ENCODE measurements at regions not wholly inside any gene's neighbourhood (a gene's known extent, or its start where the extent isn't known, plus 50 kb on each side); places are given as distances from the start of the nearest gene placed in this dataset.

DNA sequence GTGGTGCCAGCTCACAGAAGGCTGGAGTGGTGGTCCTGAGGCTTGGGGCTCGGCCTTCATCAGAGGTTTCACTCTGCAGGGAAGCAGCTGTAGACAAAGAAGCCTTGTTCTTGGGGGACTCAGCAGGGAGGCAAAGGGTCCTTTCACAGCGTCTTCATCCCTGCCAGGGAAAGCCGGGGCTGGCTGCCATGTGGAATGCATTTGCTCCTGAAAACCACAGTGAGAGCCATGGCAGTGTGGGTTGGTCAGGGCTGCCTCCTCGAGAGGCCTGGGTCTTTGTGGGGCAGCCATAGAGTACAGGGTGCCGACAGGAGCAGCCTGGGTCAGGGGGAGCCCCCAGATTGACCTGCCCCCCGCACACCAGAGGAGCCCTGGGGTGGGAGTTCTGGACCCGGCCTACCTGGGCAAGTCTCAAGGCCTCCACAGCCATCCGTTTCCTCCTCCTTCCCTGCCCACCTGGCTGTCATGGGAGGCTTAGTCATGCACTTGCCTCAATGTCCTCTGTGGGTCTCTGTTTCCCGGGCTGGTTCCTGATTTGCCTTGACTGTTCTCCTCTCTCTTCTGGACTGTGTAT, 144.0 kb downstream of the CDC5L start:
- no peak for DNase-seq (ENCODE audit: low read depth in 2 of 2)

DNA sequence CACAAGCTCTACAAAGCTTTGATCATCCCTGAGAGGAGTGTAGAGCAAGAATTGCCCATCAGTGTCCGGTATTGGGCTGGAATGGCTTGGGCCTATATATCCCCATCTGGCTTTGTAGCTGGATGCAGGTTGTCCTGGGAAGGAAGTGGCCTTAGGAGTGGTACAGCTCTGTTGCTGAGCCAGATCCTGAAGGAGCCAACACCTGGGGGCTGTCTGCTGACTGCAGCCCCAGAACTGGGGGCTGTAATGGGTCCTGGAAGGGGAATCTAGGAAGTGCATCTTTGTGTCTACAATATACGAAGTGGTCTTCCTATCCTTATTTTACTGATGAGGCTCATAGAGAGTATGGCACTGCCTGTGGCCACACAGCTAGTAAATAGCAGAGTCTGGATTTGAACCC, 145.9 kb downstream of the CDC5L start:
- DNase-seq (ENCODE audit: low read depth in 2 of 2): no peak

DNA sequence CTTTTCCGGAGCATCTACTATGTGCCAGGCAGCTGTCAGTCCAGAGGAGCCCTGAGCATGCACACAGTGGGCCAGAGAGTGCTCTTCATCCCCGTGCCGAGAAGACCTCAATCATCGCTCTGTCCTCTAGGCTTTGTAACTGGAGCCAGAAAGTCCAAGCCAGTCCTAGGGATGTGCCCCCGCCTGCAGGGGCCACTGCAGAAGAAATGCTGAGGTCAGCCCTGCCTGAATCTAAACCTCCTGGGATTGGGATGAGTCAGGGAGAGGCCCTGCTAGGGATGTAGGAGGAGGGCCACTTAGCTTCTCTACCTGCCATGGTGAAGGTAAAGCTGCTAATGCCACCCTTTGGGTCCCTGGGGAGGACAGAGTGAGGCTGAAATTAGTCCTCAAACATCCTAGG, 146.8 kb downstream of the CDC5L start:
- DNase-seq (ENCODE audit: low read depth in 2 of 2): no peak

DNA sequence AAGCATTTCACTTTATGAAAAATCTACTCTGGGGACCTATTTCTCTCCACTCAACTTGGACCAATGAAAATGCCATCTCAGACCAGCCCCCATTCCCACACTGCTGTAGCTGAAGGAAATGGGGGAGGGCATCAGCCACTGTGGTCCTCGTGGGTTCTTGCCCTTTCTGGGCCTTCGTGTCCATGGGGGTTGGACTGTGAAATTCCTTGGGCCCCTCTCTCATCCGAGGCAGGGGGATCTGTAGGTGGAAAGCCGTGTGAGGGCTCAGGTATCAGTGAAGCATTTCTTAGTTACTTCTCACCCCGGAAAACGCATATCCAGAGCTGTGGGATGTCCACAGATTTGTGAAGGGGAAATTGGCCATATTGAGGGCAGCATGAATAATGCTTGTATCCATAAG, 147.9 kb downstream of the CDC5L start:
- no peak for DNase-seq (ENCODE audit: low read depth in 2 of 2)

DNA sequence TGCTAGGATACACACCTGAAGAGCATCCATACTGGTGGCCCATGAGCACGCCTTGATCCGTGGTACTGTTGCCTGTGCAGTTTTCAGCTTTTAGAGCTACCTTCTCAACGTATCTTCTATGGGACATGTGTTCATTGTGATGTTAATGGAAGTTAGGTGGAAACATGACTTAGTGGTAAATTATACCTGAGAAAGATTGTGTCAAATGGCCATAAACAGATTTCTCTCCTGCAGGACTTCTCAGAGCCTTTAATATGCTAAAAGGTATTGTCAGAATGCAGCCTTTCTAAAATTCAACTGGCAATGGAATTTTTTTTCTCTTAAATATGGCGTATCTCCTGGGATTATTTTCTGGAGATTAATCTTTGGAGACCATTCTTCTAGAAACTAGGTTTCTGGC, 148.5 kb downstream of the CDC5L start:
- DNase-seq (ENCODE audit: low read depth in 2 of 2): no peak

DNA sequence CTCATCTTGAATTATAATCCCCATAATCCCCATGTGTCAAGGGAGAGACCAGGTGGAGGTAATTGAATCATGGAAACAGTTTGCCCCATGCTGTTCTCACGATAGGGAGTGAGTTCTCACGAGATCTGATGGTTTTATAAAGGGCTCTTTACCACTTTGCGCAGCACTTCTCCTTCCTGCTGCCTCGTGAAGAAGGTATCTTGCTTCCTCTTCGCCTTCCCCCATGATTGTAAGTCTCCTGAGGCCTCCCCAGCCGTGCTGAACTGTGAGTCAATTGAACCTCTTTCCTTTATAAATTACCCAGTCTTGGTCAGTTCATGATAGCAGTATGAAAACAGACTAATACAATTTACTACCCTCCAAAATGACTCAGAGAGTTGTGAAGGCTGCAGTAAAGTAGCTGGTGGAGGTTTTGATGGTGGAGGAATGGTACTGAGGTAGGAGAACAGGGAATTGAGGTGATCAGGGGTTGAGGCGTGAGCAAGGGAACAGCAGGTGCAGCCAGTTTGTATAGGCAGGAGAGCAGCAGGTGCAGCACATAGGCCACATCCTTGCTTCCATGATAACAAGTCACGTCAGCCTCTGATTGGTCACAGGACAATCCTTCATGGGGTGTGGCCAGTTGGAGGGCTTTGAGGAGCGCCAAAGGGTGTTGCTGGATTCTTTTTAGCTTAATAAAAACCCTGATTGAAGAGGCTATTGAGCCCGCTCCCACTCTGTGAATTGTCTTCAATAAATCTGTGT, 150.0 kb downstream of the CDC5L start:
- no peak for DNase-seq (ENCODE audit: low read depth in 2 of 2)

DNA sequence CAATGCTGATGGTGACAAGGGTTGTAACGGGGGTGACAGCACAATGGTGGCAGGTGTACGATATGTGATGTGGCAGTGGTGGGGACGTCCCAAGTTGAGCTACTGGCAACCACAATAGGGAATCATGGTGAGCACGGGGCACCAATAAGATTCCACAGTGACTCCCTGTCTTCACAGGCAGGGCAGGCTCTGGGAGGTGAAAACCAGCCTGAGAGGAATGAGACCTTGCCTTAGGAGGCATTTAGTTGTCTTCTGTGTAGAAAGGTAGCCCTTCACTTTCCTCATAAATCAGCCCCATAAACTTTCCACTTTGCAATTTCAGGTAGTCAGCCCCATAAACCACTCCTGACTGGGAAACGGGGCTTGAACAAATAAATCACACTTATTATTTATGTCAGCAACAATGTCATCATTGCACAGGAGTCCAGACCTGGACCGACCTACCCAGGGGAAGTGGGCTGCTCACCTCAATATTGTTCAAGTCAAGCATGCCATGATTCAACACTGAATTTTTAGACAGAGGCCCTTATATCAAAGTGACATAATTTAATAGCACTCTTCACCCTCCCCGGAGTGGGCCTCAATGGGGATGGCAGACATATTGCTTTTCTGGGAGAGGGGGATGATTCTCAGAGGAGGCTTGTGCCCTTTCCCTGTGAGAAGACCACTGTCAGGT, 150.8 kb downstream of the CDC5L start:
- DNase-seq (ENCODE audit: low read depth in 2 of 2): no peak

DNA sequence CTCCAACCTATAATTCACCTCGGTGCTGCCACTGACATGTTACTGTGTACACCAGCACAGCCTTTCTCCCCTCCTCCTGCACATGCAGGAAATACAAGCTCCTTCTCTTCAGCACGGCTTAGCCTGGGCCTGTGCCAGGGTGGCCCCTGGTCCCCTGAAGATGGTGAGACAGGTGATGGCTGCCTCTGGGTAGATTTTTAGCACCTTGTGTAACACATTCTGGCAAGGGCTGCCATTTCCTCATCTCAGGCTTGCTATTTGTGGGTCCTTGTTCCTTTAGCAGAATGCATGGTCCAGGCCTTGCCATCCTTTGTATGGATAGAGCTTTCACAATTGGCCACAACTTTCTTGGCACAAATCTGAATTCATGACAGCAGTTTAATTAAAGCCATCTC, 151.3 kb downstream of the CDC5L start:
- DNase-seq (ENCODE audit: low read depth in 2 of 2): no peak

DNA sequence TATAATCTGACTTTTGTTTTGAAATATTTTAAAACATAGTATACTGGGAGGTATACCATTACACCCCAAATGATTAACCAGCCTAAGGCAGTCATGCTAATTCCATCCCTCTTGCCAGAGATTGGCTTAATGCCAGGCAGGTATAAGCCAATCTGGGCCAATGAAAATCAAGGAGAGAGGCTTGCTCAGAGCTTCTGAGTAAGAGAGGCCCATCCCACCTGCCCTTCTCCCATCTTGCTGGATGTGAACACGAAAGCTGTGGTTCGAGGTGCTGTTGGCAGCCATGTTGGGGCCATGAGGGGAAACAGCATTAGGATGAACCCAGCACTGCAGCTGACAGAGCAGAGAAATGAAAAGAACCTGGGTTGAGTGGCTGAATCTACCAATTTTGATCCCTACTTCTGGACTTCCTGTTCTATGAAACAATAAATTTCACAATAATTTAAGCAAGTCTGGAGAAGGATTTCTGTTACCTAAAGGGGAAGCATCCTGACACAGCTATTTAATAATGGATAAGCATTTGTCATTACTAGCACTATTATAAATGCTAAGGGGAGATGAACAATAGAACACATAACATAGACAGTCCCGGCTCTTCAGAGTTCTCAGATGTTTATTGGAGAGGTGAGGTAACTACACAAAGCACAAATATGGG, 152.3 kb downstream of the CDC5L start:
- DNase-seq (ENCODE audit: low read depth in 2 of 2): no peak

DNA sequence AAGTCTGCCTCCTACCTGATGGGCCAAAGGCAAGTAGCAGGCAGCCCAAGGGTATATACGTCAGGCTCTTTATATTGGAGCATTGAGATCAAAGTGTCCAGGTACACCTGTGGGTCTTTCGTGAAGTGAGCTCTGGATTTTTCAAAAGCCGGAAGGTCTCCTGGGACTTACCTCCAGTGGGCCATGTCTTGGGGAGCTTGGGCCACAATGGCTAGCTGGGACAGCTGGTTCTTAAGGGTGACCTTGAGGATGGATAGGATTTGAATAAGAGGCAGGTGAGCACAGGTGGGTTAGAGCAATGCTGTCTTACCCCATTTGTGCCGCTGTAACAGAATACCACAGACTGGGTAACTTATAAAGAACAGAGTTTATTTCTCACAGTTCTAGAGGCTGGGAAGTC, 153.4 kb downstream of the CDC5L start:
- DNase-seq (ENCODE audit: low read depth in 2 of 2): no peak

DNA sequence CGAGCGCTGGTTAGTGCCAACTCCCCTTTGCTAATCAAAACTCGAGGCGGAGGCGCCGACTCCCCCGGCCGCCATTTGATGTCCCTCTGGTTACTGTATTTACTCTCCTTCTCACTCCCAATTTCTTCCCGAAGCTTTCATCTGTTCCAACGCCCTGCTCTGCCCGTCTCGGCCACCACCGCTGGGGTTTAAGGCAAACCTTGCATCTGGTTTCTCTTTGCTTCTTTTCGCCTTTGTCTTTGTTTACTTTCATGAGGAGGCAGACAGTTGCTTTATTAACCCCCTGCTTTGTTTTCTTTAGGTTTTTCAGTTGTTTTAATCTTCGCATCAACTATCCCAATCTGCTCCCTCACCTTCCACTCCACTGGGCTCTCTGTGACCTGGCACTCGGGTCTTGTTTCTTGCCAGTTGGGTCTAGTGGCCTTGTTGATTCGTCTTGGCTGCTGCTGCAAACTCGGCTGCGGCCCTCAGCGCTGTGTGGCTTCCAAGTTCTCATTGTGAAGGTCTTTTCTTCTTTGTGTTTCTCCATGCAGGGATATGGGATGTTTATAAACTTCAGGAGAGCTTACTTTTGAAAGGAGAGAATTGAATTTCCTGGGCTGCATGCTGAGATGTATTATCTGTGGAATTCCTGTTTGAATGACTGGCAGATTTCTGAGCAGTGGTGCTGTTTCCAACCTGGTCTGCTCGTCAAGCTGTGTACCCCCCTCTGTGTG, 155.1 kb downstream of the CDC5L start:
- no peak for DNase-seq (ENCODE audit: low read depth in 2 of 2)

DNA sequence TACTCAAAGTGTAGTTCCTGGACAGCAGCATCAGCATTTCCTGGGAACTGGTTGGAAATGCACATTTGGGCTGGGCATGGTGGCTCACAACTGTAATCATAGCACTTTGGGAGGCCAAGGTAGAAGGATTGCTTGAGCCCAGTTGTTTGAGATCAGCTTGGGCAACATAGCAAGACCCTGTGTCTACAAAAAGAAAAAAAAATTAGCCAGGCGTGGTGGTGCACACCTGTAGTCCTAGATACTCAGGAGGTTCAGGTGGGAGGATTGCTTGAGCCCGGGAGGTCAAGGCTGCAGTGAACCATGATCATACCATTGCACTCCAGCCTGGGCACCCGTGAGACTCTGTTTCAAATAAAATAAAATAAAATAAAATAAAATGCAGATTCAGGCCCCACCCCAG, 156.2 kb downstream of the CDC5L start:
- no peak for DNase-seq (ENCODE audit: low read depth in 2 of 2)

DNA sequence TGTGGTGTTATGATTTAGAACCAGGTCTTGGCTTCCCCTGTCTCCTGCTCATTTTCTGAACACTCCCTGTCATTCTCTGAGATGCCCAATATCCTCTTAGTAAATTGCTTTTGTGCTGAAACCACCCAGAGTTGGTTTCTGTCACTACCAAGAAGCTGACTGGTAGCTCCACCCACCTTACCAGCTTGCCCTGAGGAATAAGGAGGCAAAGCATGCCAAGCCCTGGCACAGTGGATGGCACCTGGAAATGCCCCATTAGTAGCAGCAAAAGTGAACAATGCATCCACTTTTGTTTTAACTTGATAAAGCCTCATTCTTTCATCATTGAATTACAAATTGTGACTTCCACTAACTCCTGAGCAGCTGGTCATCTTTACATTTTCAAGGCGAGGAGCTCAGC, 157.7 kb downstream of the CDC5L start:
- DNase-seq (ENCODE audit: low read depth in 2 of 2): no peak

DNA sequence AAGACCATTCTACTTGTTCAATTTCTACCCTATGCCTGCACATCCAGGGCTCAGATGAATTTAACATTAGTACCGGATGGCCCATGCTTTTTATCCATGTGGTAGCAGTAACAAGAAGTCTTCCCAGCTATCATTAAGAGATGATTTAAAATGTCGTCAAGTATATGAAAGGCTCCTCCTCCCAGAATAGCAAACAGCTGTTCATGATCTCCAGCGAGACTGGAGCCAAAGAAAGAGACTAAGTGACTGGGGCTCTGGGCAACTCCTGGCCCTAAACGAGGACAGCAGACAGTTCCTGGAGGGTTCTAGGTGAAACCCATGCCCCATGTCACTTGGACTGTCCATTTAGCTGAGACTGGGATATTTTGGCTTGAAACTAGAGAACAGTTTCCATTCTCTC, 160.8 kb downstream of the CDC5L start:
- DNase-seq (ENCODE audit: low read depth in 2 of 2): no peak

DNA sequence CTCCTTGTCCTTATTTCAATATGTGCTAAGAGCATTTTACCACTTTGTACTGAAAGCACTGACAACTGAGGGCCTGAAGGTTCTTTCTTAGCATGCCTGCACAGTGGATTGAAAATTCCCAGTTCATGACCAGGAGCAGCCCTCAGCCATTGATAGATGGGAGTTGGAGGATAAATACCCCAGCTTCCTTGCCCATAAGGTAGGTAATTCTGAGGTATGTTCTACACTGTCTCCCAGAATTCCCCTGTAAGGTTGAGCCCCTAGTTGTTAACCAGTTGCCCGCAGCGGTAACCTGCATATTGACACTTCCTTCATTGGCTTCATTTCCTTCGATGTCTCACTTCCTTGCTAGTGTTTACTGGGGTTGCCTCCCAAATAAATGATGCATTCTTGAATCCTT, 162.0 kb downstream of the CDC5L start:
- no peak for DNase-seq (ENCODE audit: low read depth in 2 of 2)

DNA sequence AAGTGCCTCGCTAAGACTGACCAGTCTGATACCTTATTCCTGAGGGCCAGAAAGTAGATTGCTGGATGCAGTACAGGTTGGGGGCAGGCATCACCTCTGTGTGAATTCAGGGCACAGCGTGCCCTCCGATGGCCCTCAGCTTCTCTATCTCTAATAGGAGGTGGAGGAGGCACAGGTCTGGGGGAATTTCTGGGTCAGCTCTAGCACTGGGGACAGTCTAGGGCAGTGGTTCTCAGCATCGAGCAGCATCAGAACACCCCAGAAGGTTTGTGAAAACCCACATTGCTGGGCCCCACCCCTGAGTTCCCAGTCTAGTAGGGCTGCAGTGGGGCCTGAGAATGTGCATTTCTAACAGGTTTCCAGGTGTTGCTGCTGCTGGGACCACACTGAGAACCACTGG, 166.7 kb downstream of the CDC5L start:
- no peak for DNase-seq (ENCODE audit: low read depth in 2 of 2)

DNA sequence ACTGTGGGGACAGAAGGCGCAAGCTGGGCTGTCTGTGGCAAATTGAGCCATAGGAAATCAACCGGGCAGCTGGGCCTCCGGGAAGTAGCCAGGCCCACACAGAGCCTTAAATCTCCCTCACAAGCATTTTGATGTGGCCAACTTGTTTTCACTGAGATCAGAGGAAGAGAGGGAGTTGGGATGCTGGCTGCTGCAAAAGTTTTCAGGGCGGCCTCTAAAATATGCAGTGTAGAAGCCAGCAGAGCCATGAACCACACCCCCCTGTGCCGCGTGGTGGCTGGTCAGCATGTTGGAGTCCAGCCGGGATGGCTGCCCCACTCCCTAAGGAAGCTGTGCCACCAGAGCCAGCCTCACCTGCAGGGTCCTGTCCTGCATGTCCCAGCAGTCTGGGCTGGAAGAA, 167.4 kb downstream of the CDC5L start:
- no peak for DNase-seq (ENCODE audit: low read depth in 2 of 2)

DNA sequence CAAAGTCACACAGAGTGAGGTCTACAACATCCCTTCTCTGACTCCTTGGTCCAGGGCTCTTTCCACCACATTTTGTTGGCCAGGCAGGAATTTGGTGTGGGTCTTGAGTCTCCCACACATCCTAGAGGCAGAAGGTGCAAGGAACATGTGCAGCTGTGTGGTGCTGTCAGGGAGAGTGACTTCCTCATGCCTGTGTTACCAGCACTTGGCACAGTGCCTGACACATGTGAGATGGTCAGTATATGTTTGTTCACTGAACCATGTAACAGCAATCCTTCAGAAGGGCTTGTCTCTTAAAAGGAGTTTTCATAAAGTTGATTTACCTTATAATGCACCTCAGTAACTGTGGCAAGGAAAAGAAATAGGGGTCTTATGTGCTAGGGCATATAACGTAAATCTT, 168.5 kb downstream of the CDC5L start:
- DNase-seq (ENCODE audit: low read depth in 2 of 2): no peak

DNA sequence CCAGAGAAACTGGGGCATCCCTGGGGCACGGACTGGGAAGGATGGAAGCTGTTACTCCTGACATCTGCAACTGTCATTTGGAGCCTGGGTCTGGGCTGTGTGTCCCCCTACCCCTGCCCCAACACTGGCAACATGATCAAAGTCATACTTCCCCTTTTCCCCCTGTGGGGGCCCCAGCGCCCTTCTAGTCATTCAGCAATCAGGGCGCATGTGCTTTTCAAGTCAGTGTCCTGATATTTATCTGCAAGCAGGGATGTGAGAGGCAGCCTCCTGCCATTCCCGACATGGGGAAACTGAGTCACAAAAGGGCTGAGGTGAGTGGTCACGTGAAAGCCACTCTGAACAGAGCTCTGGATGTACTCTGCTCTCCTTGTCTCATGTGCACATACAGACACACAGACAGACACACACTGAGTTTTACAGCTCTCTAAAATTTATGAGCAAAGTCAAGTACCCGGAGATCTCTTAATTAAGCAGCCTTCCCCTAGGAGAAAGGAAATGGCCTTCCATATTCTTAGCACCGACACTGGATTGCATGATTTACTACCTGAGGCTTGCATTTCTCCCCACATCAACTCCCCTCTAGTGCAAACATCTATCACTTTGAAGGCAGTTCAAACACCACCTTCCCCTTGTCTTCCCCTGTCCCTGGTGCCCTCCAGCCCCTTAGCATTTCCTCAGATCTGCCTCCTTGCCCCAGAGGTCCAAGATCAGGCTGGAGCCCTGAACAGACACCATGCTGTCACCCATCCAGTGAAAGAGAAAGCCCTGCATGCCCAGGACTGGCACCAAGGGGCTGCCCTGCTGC, 170.7 kb downstream of the CDC5L start:
- no peak for DNase-seq (ENCODE audit: low read depth in 2 of 2)

DNA sequence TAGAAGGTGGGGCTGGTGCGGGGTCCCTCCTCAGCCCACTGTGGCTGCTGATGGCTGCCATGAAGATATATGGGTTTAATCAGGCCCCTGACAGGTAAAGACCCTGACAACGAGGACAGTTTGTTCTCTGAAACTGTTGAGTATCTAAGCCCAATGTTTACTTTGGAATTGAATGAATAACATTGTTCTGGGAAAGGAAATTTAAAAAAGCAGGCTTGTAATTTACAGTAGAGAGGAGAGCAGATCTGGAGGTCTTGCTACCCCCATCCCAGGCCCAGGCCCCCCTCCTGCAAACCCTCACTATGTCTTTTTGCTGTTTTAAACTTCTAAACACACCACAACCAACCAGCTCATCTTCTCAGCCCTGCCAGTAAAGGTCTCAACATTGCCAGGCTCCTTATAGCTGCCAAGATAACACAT, 171.3 kb downstream of the CDC5L start:
- no peak for DNase-seq (ENCODE audit: low read depth in 2 of 2)

DNA sequence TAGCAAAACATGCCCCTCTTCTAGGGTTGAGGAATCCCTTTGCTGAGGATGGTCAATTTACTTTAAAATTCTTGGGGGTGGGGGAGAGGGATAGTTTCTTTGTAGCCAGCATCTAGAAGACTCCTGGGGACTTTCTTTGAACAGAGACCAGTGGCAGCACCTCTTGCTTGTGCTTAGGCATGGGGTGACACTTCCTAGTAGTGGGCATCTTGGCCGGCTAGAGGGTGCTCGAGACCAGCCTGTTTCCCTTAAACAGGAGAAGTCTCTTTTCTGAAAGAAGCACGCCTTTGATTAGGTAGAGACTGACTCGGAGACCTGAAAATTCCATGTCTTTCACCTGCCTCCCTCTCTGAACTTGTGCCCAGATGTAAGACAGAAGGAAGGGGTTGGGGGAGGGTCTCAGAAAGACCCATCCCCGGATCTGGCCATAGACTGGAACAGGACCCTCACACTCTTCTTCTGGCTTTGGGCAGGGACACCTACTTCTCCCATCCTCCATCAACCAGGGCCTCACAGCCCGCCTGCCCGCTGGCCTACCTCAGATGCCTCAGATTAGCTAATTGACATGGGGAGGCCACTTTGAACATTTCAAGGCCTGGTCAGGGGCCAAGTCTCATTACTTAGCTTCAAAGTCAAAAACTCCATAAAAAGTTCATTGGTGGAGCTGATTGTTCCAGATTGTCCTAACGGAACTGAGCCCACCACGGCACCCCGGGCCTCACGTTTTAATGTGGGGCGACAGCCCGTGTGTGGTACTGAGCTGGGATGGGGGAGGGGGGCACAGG, 172.2 kb downstream of the CDC5L start:
- no peak for DNase-seq (ENCODE audit: low read depth in 2 of 2)

Data from stimulated activated CD8-positive, alpha-beta memory T cell treated with anti-CD3 and anti-CD28 coated beads, Interleukin-15, amount 100 ng/mL, for 4 hours (primary cell).